NCI-H524 (cell line): ENCODE measurements at regions not wholly inside any gene's neighbourhood (a gene's known extent, or its start where the extent isn't known, plus 50 kb on each side); places are given as distances from the start of the nearest gene placed in this dataset.

Source experiments
- DNase-seq, 2 experiments: peaks; one replicate each; lab custom pipeline; 2025; lab: John Stamatoyannopoulos, UW

- peak; percentile 98 for DNase-seq
Observed at GRCh38 chr5:87872986-87873385, 395.7 kb downstream of the TMEM161B start.

DNA sequence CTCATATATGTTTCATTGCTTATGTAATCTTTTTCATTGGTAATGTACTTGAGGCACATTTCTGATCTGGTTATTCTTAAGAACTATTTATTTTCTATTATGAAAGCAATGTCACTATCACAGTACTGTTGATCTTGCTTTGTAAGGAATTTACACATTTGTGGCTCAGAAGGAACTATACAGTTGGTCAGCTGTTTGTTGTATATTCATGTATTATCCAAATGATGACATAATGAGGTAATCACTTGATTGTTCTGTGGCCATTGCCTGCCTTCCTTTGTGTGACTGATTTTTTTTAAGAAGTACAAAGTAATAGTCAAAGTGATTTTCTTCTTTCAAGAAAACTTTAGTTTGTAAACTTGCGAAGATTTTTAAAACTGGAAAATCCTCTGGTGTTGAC lies 399.9 kb downstream of the TMEM161B start:
- DNase-seq: no peak

GRCh38 chr5:87867281-87867680 lies 401.4 kb downstream of the TMEM161B start:
- DNase-seq: peak in 1 of 2 experiments; percentile 61

DNA sequence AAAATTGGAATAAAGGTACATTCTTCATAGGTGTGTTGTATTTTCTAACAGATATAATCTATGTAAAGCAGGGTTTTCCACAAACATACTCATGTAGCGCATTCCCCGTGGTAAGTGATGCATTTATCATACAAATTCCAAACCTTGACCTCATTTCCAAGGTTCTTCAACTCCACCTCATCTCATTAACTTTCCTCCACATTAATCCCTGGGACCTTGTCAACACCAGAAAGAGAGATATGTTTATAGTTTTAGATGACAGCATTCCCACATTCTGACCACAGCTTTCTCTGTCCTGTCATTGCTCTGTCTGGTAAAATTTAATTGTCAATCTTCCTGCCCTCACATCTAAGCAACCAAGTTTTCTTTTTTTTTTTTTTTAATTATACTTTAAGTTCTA lies 415.1 kb downstream of the TMEM161B start:
- DNase-seq: no peak

DNA sequence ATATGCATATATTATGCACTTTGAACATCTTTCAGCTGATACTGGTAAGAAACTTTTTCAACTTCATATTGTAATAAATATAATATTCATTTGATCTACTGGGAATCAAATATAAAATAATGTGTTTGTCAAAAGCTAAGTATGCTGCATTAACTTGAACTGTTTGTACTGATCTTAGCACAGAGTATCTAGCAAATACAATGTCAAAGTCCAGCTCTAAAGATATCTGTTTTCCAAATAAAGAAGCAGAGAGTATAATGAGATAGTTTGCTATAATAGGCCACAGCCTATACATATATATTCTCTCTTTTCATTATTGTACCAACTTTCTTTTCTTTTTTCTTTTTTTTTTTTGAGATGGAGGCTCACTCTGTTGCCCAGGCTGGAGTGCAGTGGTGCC lies 417.0 kb downstream of the TMEM161B start:
- no peak for DNase-seq

- DNase-seq: peak in 1 of 2 experiments; percentile 5
Observed at GRCh38 chr5:87850843-87851242, 417.8 kb downstream of the TMEM161B start.

- no peak for DNase-seq
Observed at GRCh38 chr5:87845734-87846133, 422.9 kb downstream of the TMEM161B start.

- no peak for DNase-seq
Observed at GRCh38 chr5:87844866-87845265, 423.8 kb downstream of the TMEM161B start.

DNA sequence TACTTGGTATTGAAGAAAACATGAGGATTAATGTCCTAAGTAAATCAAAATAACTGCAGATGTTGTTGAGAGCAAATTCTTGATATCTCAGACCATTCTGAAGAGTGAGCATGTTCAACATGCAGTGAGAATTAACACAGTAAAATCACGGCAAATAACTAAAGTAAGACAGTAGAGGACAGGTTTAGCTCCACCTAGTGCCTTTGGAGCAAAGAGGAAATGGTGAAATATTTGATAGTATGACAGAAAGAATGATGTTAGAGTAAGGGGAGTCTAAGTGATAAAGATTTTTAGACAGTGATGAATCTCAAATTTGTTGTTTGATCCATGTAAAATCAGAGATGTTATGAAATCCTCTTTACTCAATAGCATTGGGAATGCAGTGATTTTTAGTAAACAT lies 424.2 kb downstream of the TMEM161B start:
- DNase-seq: no peak

- DNase-seq: no peak
Observed at GRCh38 chr5:87836696-87837095, 424.0 kb upstream of the CCNH start.

DNA sequence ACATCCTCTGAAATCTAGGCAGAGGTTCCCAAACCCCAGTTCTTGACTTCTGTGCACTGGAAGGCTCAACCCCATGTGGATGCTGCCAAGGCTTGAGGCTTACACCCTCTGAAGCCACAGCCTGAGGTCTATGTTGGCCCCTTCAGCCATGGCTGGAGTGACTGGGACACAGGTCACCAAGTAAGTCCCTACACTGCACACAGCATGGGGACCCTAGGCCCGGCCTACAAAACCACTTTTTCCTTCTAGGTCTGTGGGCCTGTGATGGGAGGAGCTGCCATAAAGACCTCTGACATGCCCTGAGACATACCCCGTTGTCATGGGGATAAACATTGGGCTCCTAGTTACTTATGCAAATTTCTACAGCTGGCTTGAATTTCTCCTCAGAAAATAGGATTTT lies 418.8 kb upstream of the CCNH start:
- DNase-seq: no peak

GRCh38 chr5:87829217-87829551 lies 416.5 kb upstream of the CCNH start:
- no peak for DNase-seq

GRCh38 chr5:87828545-87829216 lies 416.0 kb upstream of the CCNH start:
- no peak for DNase-seq

DNA sequence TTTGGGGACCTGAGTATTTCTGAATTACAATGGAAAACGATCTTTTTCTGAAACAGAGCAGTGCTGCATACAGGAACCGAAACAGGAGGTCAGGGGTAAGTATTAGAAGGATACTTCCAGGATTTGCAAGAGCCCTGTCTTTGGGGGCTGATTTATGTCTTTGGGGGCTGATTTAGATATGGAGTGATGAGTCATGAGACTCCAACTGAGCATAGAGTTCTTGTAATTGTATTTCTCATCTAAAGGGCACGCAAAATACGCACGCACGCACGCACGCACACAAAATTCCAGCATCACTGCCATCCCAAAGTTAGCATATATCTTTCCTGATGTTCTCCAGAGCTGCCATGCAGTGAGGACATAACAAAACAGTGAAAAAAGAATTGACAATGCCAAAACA lies 414.8 kb upstream of the CCNH start:
- DNase-seq: no peak

- DNase-seq: no peak
Observed at GRCh38 chr5:87826507-87826906, 413.8 kb upstream of the CCNH start.

DNA sequence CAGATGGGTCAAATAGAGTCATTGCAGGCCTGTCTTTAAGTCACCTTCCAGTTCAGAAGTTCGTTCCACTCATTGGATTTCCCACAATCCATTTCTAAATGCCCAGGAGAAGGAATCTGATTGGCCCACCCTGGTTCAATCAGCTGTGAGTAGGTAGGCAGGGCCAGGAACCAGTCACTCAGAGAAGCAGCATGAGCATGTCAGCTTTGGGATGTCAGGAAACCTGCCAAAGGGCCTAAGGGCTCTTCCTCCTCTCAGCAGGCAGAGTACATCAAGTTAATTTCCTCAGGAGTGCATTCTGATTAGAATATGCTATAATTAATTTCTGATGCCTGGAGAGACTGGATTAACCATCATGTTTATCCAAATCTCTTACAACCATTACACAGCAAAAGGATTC lies 412.9 kb upstream of the CCNH start:
- DNase-seq: no peak

- no peak for DNase-seq
Observed at GRCh38 chr5:87807783-87808182, 395.1 kb upstream of the CCNH start.

- no peak for DNase-seq
Observed at GRCh38 chr5:87803352-87803751, 390.6 kb upstream of the CCNH start.

- peak in 1 of 2 experiments; percentile 3 for DNase-seq
Observed at GRCh38 chr5:87791869-87792268, 379.1 kb upstream of the CCNH start.

- no peak for DNase-seq
Observed at GRCh38 chr5:87788416-87788815, 375.7 kb upstream of the CCNH start.

GRCh38 chr5:87787625-87788256 lies 375.0 kb upstream of the CCNH start:
- no peak for DNase-seq

GRCh38 chr5:87787086-87787485 lies 374.4 kb upstream of the CCNH start:
- no peak for DNase-seq

GRCh38 chr5:87786471-87786870 lies 373.7 kb upstream of the CCNH start:
- DNase-seq: no peak
